ENCODE measurements at regions not wholly inside any gene's neighbourhood (a gene's known extent, or its start where the extent isn't known, plus 50 kb on each side); places are given as distances from the start of the nearest gene placed in this dataset.

- H3K36me3 ChIP-seq (ENCODE audit: low read depth) = no peaks in the 10 kb centered on the region
- POLR2A ChIA-PET (ENCODE audit: unreplicated experiment) = no interaction called here
Observed at GRCh38 chr21:14600569-14601297, 54.6 kb upstream of the SAMSN1 start.

GRCh38 chr21:14598065-14598464 is 52.0 kb upstream of the SAMSN1 start:
- intact Hi-C loops (cut with micrococcal nuclease; ENCODE audit: unreplicated experiment) = no loop called here
- CTCF ChIA-PET = no interaction called here
- Histone ChIP-seq H3K9me2 (ENCODE audit: insufficient read depth) (no peaks in the 10 kb centered on the region), H3K9me3 (ENCODE audit: insufficient read depth, low read depth) (no peaks in the 10 kb centered on the region), H3K4me2 (no peak overlapping the region), H4K20me1 (ENCODE audit: insufficient read depth) (no peaks in the 10 kb centered on the region), H3K27me3 (ENCODE audit: insufficient read depth, low read depth) (no peaks in the 10 kb centered on the region), H3F3A (ENCODE audit: insufficient read depth, low read depth) (no peaks in the 10 kb centered on the region), H3K36me3 (ENCODE audit: low read depth) (no peaks in the 10 kb centered on the region), H3K79me2 (ENCODE audit: low read depth) (no peaks in the 10 kb centered on the region), H2AFZ (no peak overlapping the region), H3K4me1 (replicated peaks; ENCODE audit: insufficient read depth) (peaks cover 10% of the 10 kb centered on the region), H3K27ac (no peak overlapping the region), H3K4me3 (no peak overlapping the region)
- POLR2A ChIA-PET (ENCODE audit: unreplicated experiment) = no interaction called here
- BruUV-seq (replicated peaks) = no TSS peak
- TF ChIP-seq EZH2 (IDR thresholded peaks at IDR 0.05; ENCODE audit: low read depth) (no peak), CTCF (conservative IDR thresholded peaks at IDR 0.05) (no peak)
- DNase-seq = no peak

More at GRCh38 chr21:14600569-14601297, 54.6 kb upstream of the SAMSN1 start:
- DNase-seq = no peak
- no peak overlapping the region for H3K27ac ChIP-seq
- H3K9me3 ChIP-seq (ENCODE audit: insufficient read depth, low read depth) = no peaks in the 10 kb centered on the region
- no peaks in the 10 kb centered on the region for H3K9me2 ChIP-seq (ENCODE audit: insufficient read depth)
- H4K20me1 ChIP-seq (ENCODE audit: insufficient read depth) = no peaks in the 10 kb centered on the region
- no peaks in the 10 kb centered on the region for H3F3A ChIP-seq (ENCODE audit: insufficient read depth, low read depth)
- H3K4me1 ChIP-seq (replicated peaks; ENCODE audit: insufficient read depth) = peaks cover 18% of the 10 kb centered on the region
- H2AFZ ChIP-seq = no peak overlapping the region
- CTCF ChIA-PET = no interaction called here
- no peak for TF ChIP-seq CTCF (conservative IDR thresholded peaks at IDR 0.05)
- no peak for TF ChIP-seq EZH2 (IDR thresholded peaks at IDR 0.05; ENCODE audit: low read depth)
- H3K4me3 ChIP-seq = no peak overlapping the region
- BruUV-seq (replicated peaks) = no TSS peak
- no peaks in the 10 kb centered on the region for H3K27me3 ChIP-seq (ENCODE audit: insufficient read depth, low read depth)
- no peak overlapping the region for H3K4me2 ChIP-seq
- H3K79me2 ChIP-seq (ENCODE audit: low read depth) = no peaks in the 10 kb centered on the region
- intact Hi-C loops (cut with micrococcal nuclease; ENCODE audit: unreplicated experiment) = no loop called here
